NCI-H2107 treated with DMSO at 0.1 percent for 48 hours (cell line): ENCODE measurements at regions not wholly inside any gene's neighbourhood (a gene's known extent, or its start where the extent isn't known, plus 50 kb on each side); places are given as distances from the start of the nearest gene placed in this dataset.

Experiments
- DNase-seq: peaks from one replicate; lab custom pipeline; 2025; ENCODE audit not compliant: unreplicated experiment; lab: John Stamatoyannopoulos, UW

DNA sequence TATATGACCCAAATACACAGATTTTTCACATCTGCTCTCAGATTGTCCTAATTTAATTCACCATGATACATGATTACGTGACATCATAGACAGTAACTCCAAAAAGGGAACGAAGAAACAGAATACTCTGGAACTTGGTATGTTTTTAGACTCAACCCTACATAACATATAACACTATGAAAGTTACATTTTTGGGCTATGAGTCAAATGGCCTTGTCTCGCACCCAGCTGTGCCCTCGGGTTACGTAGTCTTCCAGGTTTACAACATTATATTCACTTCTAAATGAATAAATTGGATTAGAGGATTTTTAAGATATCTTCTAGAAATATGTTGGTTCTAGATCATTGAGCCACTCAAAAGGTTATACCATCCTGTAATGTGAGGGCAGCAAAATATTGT is 2089.6 kb upstream of the TENM3 start:
- no peak for DNase-seq

DNA sequence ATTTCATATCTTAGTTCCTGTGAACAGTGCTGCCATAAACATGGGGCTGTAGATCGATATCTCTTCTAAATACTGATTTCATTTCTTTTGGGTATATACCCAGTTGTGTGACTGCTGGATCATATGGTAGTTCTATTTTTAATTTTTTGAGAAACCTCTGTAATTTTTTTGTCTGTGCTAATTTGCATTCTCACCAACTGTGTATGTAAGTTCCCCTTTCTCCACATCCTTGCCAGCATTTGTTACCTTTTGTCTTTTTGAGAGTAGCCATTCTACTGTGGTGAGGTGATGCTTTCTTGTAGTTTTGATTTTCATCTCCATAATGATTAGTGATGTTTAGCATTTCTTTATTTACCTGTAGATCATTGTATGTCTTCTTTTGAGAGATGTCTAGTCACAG is 2086.5 kb upstream of the TENM3 start:
- DNase-seq: no peak

DNA sequence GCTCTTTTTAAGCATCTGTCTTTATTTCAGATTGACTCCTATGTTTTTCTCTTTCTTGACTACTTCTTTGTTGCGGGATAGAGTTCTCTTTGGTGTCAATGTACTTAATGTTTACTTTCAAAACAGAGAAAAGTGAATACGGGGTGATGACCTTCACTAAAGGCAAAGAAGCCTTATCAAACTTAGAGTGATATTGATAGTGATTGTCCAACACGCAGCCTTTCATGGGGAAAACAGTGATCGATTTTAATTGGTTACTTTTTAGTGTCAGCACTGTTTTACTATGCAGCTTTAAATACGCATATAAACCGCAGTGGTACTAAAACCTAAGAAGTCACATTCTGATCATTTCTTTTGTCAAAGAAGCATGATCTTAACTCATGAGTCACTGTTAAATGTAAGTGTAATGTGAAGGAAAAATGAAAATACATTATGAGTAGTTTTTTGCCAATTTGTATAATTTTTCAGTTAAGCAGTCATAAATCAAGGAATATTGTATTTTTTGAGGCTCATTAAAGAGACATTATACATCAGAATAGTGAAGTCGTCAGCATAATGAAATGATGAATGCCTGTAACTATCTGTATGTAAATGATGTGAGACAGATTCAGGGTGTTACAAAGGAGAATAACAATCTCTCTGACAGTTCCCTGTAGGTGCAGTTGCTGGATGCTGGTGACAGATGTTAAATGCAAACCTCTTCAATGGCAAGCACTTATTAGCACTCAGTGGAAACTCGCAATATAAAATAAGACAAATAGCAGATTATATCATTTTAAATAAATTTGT is 2082.8 kb upstream of the TENM3 start:
- no peak for DNase-seq

DNA sequence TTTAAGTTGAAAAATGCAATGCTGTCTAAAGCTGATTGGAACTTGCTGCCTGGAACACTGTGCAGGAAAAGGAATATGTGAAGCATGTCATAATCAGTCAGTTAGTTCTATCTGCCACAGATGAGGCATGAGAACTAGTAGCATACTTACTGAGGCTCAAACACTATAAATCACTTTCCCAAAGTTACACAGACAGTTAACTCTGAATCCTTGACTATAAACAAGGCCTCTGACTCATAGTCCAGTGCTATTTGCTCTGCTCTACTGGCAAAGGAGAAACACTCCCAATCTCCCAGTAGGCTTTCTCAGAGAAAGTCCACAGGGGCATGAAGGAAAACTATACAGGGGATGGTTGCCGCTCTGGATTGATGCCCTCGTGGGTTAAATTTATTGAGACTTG is 2078.4 kb upstream of the TENM3 start:
- no peak for DNase-seq

DNA sequence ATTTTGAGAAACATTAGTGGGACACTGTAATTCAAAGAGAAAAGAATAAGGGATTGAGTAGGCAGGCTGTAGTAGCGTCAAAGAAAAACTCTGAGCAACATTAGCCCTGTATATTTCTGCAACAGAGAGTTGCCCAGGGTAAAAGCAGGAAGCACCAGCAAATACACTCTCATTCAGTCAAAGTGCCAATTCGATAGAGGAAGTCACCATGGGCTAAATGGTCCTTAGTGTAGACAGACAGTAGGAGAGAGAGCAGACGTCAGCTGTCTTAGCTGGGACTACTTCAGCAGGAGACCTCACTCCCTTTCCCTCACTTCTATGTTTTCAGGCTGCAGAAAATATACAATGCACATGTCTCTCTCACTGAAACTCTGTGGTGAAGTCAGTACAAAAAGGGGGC is 2073.8 kb upstream of the TENM3 start:
- no peak for DNase-seq

DNA sequence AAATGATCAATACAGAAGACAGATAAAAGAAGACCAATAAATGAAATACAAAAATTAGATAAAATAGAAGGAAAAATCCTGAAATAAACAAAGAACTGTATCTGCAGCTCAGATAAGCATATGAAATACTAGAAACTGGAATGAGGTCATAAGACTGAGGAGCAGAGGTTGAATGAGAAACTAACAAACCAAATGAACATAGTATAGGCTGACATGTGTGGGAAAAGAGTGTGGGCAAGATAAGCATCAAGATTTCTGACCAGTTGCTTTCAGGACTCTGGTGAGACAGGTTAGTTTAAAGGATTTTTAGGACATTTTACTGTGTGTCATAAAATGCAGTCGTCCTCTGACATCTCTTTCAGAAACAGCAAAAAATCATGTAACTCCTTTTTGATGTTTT is 2073.2 kb upstream of the TENM3 start:
- no peak for DNase-seq

DNA sequence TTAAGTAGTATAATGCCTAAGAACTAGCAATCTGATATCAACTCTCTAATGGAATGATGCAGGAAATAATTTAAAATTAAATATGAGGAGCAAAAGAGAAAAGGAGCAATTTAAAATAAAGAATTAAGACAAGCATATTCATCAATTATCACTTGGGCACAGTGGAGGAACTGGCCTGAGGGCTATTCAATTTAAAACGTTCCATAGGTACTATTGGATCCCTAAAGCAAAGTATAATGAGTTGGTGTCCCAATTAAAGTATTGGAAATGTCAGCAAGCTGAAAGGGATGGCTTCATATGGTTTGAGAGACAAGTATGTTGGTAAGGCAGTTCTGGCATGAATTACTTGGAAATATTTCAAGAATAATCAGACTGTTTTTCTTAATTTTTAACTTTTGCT is 2064.1 kb upstream of the TENM3 start:
- no peak for DNase-seq

DNA sequence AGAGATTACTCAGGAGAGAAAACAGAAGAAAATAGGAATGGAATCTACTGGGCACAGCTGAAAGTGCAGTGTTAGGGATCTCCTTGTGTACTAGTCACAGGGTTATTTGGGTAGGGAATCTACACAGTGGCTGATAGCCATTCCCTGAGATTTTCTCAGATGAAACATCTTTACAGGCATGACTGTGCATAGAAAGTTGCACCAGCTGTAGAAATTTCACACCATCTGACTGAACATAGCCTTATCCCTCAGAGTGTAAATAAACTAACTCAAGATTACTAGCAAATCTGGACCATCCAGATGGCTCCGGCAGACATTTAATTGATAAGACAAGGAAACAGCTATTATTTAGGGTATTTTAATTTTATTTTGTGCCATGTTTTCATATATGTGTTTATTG is 2053.5 kb upstream of the TENM3 start:
- no peak for DNase-seq

DNA sequence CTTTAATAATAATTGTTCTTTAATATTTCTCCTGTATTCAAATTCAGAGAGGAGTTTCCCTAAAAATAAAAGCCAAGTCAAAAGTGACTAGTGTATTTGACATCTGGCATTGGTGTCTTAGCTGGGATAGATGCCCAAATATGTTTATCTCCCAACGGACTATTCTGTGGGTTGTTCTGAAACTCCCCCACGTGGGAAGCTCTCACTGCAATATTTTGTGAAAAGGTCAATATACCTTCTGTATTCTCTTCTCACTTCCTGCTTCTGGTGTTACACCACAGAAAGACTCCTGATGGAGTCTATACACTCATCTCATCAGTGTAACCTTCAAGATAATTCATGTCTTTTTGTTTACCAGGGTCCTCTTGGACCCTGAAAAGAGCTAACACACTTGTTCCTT is 2052.8 kb upstream of the TENM3 start:
- no peak for DNase-seq

DNA sequence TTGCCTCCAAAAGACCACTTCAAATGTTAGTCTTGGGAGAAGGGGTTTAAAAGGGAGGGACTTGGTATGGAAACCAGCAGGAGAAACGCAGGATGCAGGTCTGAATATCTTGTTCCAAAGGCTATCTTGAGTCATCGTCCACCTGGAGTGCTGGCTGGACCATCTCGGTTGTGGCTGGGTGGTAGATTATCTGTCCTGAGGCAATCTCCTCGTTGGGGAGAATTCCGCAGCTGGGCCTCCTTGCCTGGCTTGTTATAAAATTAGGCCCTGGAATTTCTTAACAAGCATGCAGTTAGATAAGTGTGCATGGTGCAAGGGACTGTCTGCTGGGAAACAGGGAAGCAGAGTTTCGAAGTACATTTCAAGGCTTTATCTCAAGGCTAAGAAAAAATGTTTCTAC is 2045.7 kb upstream of the TENM3 start:
- DNase-seq: no peak

DNA sequence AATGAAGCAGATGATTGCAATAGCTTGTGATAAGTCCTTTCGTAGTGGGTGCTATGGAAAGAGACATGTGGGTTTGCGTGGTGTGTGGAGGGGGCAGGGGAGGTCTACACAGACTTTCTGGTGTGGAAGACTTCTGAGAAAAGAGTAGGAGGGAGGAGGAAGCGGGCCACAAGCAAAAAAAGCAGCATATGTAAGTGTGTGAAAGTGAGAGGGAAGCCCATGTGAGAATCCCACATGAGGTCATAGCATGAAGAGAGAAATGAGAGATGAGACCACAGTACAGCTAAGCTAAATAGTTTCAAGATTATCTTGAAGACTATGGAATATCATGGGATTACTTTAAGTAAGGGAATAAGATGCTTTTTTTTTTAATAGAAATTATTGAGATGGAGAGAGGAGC is 2039.9 kb upstream of the TENM3 start:
- DNase-seq: no peak

DNA sequence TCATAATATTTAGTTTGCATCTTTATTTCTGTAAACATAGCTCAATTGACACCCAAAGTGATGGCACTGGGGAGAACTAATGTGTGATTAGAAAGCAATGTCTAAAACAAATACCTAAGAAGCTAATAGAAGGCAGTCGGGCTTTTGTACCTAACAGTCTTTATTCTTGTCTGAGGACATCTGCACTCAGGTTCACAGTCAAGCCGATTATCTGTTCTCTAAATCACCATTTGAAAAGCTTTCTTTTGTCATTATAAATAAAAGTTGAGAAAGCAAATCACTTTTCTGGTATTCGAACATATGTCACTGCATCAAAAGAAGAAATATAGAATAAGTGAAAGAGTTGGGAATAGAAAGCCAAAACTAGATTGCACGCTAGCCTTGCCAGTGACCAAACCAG is 2037.9 kb upstream of the TENM3 start:
- DNase-seq: no peak

DNA sequence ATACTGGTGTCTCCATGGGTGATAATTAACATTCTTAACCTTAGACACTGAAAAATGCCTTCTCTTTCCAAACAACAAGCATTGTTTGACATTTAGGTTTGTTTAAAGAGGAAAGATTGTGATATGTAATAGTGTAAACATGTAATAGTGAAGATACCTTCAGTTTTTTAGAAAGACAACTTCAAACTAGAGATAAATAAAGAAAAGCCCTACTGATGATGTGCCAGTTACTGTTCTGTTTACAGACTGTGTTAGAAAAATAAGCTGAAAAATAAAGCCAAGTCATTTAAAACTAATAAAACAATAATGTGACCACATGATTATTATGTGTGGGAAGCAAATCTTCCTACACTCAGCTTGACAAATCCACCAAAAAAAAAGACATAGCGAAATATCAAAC is 2035.3 kb upstream of the TENM3 start:
- no peak for DNase-seq

DNA sequence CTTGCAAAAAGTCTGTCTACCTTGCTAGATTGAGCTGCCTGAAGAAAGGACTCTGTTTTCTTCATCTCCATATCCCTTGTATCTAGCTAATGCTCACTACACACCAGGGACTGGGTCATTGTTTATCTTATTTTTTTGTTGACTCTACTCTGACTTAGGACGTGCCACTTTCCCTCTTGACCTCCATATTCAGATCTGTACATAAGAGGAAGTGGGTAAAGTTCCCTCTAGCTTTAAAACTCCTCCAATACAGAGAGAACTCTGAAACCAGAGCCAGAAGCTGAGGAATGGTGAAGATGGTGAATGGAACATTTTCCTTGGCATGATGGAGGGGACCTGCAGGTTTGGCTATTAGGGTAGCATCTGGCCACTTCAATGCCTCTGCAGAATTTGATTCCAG is 2026.1 kb upstream of the TENM3 start:
- no peak for DNase-seq

DNA sequence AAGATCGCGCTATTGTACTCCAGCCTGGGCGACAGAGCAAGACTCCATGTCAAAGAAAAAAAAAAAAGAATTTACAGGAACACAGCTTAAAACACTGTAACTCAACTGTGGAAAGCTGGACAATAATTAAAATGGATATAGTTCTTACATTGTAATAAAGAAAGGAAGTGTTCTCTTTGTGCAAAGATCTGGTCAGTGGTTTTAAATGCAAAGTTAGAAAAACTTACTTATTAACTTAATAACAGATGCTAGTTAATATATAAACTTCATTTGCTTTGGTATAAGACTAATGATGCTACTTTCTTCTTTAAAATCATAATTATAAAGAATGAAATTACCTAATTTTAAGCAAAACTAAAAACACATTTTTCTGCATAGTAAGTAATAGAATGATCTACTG is 2024.1 kb upstream of the TENM3 start:
- no peak for DNase-seq

DNA sequence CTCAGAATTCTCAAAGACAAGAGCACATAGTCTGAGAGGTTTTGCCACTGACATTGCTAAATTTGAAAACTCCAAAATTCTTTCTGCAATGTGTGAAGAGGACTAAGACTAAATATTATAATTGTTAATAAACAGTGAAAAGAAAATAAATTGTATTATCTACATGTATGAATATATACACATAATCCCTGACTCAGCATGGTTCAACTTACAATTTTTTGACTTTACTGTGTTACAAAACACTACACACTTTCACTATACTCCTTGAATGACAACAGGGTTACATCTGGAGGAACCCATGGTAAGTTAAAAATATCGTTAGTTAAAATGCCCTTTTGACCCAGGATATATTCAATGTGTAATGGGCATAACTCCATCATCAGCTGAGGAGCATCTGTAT is 2017.2 kb upstream of the TENM3 start:
- no peak for DNase-seq

DNA sequence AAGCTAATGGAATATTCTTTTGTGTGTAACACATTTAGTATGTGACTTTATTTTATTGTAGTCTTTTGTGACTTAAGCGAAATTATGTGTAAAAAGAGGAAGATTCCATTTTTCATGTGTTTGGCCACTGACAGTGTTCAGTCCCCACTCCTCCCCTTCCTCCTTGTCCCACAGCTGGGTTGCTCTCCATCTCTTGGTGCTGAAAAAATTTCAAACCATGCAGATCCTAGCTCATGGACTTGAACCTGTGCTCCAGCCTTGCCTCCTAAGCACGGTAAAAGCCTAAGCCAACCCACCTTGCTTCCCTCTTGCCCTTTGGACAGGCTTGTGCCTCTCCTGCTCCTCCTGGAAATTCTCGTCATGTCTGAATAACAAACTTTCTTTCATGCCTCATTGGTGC is 2008.5 kb upstream of the TENM3 start:
- DNase-seq: no peak

DNA sequence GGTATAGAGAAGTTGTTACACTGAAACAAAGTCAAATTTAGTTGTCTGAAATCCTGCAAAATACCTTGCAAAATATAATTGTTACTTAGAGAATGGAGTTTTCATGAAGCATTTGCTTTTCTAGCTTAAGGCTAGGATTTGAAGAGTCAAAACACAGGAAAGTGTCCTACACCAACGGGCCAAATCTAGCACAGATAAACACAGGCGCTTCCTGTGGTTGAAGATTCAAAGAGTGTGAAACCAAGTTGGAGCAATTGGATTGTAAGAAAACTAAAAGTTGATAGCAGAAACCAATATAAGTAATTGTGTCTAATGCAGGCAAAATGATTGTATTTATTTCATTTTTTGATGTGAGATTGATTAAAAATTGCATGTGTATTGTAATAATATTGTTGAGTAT is 2002.5 kb upstream of the TENM3 start:
- no peak for DNase-seq

DNA sequence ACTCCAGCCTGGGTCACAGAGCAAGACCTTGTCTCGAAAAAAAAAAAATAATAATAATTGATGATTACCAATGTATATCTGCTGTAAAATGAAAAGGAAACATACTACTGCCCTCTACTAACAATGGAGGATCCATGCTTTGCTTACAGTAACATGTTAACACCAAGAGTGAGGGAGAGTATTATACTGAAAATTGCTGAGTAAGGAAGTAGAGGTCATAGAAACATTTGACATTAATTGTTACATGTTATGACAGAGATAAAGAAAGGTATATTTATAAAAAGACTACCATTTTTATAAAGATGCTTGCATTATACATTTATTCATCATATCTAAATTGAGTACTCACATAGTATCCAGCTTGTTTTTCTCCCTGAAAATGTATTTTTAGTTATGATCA is 1989.8 kb upstream of the TENM3 start:
- no peak for DNase-seq

DNA sequence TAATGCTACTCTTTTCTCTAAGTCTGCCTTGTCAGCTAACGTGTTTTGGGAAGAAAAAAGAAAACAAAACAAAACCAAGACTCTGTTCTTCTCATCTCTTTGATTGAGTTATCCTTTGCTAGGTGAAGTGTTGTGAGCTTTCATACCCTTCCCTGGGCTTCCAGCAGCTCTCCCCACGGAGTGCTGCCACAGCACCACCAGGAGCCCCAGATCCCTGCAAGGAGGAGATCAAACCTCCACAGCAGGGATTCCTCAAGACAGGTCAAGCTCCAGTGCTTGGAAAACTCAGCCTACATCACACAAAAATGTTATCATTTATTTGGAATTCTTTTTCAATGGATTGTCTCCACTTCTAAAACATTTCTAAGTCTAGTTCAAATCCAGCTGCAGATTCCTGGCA is 1981.9 kb upstream of the TENM3 start:
- DNase-seq: no peak

DNA sequence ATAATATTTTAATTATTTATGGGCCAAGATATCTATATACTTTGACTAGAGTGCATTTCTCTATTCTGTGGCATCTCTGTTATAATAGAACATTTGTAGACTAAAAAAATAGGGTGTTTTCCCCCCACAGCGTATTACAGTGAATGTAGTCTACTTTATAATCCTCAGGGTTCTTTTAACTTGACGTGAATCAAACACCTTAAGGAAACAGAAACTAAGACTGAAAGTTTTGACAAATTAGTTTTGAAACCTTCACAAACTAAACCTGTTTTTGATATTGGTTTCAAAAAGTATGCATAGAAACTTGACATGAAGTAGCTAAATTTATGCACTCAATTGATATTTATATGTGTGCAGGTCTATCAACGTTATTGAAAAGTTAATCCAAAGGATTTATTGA is 1963.1 kb upstream of the TENM3 start:
- no peak for DNase-seq

DNA sequence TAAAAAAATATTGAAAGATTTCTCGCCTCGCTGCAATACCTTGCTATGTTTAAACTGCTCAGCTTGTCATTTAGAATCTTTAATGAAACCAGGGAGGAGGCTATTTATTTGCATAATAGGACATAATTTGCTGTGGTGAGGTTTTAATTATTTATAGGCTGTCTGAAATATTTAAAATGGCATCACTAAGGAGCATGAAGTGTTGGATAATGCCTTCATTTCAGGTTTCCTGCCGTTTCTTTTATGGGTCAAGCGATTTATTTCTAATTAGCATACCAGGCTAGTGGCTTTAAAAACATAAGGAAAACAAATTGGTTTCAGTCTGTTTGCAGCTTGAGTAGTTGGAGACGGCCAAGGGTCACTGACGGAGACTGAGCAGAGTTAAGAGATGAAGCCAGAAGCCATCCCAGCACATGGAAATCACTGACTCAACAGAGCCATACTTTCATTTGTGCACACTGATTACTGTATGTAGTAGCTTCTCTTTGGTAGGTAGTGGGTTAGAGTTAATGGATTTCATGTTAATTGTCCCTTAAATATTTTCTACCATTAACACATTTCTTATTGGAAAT is 1962.4 kb upstream of the TENM3 start:
- DNase-seq: no peak

DNA sequence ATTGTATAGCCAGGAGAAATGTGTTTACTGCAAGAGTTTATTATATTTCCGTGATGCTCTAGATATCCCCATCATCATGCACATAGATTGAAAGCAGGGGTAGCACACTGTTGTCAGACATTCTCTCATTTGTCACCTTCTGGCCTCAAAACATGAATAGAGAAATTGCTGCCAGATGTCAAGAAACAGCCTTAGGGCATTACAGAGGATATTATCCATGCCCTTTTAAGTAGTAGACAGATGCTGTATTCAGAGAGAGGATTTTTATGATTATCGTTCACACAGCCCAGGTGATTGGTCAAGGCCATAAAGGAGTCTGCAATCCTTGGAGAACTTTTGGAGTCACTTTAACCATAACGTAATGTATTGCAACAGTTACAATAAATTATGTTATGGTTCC is 1961.5 kb upstream of the TENM3 start:
- no peak for DNase-seq
